ENCODE measurements at regions not wholly inside any gene's neighbourhood (a gene's known extent, or its start where the extent isn't known, plus 50 kb on each side); places are given as distances from the start of the nearest gene placed in this dataset.

DNA sequence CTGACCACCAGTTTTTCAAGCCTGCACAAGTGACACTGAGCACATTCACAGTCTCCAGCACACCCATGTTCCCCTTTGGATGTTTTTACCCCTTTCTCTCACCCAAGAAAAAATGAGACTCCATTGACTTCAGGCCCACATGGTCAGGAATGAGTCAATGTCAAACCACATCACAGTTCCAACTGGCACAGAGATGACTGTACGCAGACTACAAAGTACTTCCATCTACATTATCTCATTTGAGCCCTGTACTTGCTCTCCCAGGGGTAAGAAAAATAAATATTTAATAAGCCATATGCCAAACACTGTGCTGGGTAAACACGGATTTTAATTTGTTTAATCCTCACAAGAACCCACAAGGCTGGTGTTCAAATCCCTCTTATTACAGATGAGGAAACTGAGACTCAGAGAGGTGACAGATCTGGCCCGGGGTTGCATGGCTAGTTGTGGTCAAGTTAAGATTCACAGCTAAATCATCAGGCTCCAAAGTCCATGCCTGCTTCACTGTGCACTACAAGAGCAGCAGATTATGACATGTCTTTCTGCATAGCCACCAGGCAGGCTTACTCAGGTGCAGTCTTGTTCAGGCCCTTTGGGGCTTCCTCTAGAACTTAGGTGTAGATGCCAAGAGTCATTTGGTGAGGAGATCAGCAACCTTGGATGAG, 106.1 kb downstream of the TXNL1 start:
- Histone ChIP-seq H3K36me3 (no peaks in the 10 kb centered on the region), H3K4me1 (replicated peaks) (no peaks in the 10 kb centered on the region), H3K27me3 (replicated peaks; ENCODE audit: insufficient read depth) (no peaks in the 10 kb centered on the region), H3K27ac (no peak overlapping the region), H3K9me3 (no peaks in the 10 kb centered on the region), H3K4me3 (no peak overlapping the region)
- no peak for TF ChIP-seq POLR2A (IDR thresholded peaks at IDR 0.05)
- no peak for TF ChIP-seq POLR2AphosphoS5 (IDR thresholded peaks at IDR 0.05)
- no peak for TF ChIP-seq CTCF (IDR thresholded peaks at IDR 0.05)
- 20% methylated on average over 3 of the region's 3 CpGs for WGBS
- DNase-seq (ENCODE audit: low spot score): no peak
- intact Hi-C loops (cut with DNase I): no loop called here

- H3K36me3 ChIP-seq: no peaks in the 10 kb centered on the region
- no peak for TF ChIP-seq CTCF (IDR thresholded peaks at IDR 0.05)
- no peak for TF ChIP-seq POLR2A (IDR thresholded peaks at IDR 0.05)
- no peak for TF ChIP-seq POLR2AphosphoS5 (IDR thresholded peaks at IDR 0.05)
Measured at GRCh38 chr18:56522816-56523215, 115.6 kb downstream of the TXNL1 start.

DNA sequence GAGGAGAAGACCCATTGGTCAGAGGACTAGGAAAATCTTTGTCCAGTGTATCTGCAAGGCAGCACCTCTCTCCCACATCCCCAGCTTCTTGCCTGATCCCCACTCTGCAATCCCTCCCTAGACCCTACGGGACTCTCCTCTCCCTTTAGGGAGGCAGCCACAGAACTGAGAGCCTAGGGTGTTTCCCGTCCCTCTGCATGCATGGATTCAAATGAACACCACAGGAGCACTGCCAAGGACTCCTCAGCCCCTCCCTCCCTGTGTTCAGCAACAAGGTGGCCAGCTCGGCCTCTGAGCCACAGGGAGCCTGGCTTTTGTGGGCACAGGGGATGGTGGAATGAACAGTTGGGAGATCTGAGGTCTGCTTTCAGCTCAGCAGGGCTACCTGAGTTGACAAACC, 117.1 kb downstream of the TXNL1 start:
- H3K36me3 ChIP-seq: no peaks in the 10 kb centered on the region
- no peaks in the 10 kb centered on the region for H3K27me3 ChIP-seq (replicated peaks; ENCODE audit: insufficient read depth)
- intact Hi-C loops (cut with DNase I): no loop called here
- no peak overlapping the region for H3K27ac ChIP-seq
- WGBS: 78% methylated on average over 3 of the region's 3 CpGs
- H3K4me1 ChIP-seq (replicated peaks): no peaks in the 10 kb centered on the region
- no peak for TF ChIP-seq POLR2A (IDR thresholded peaks at IDR 0.05)
- no peak for TF ChIP-seq POLR2AphosphoS5 (IDR thresholded peaks at IDR 0.05)
- TF ChIP-seq CTCF (IDR thresholded peaks at IDR 0.05): no peak
- no peaks in the 10 kb centered on the region for H3K9me3 ChIP-seq
- DNase-seq (ENCODE audit: low spot score): no peak
- H3K4me3 ChIP-seq: no peak overlapping the region

More at GRCh38 chr18:56522816-56523215, 115.6 kb downstream of the TXNL1 start:
- H3K27ac ChIP-seq: no peak overlapping the region
- DNase-seq (ENCODE audit: low spot score): no peak
- no peaks in the 10 kb centered on the region for H3K4me1 ChIP-seq (replicated peaks)
- H3K27me3 ChIP-seq (replicated peaks; ENCODE audit: insufficient read depth): no peaks in the 10 kb centered on the region
- WGBS: 76% methylated on average over 3 of the region's 3 CpGs
- H3K9me3 ChIP-seq: no peaks in the 10 kb centered on the region
- intact Hi-C loops (cut with DNase I): no loop called here
- H3K4me3 ChIP-seq: no peak overlapping the region

DNA sequence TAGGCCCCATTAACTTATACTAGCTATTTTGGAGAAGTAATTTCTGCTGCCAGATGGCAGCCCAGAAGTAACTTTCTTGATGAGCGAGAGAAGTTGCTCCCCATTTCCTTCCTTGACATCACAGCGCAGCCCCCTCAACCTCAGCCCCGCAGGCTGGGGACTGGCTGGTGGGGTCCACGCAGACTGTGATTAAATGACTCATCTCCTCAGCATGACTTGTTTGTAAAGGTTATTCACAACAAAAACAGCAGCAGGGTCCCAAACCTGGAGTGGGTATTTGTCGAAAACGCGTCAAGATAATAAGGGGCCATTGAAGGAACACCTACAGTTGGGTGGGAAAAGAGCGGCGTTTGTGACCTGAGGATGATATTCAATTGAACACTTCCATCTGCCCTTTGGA, 120.6 kb downstream of the TXNL1 start:
- TF ChIP-seq CTCF (IDR thresholded peaks at IDR 0.05) (no peak), POLR2AphosphoS5 (IDR thresholded peaks at IDR 0.05) (no peak), POLR2A (IDR thresholded peaks at IDR 0.05) (no peak)
- Histone ChIP-seq H3K36me3 (no peaks in the 10 kb centered on the region), H3K9me3 (no peaks in the 10 kb centered on the region), H3K27ac (no peak overlapping the region), H3K4me1 (replicated peaks) (no peaks in the 10 kb centered on the region), H3K27me3 (replicated peaks; ENCODE audit: insufficient read depth) (no peaks in the 10 kb centered on the region), H3K4me3 (no peak overlapping the region)
- no peak for DNase-seq (ENCODE audit: low spot score)
- intact Hi-C loops (cut with DNase I): no loop called here
- WGBS: 91% methylated on average over 9 of the region's 9 CpGs

DNA sequence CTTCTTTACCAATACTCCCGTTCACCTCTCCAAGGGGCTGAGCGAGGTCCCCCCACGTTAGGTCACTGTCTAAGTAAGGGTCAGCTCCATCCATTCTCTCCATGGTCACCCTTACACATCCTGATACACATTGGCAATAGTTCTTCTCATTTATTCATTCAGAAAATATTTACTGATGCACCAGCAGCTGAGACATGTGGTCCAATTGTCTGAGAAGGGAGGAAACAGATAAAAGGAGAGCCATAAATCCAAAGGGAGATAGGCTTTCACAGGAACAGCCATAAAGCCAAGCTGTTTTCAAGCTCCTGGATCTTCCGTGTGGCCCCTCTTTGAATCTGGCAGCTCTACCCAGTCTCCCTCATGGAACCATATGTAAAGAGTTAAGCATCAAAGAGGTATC, 121.2 kb downstream of the TXNL1 start:
- intact Hi-C loops (cut with DNase I): no loop called here
- no peak for TF ChIP-seq CTCF (IDR thresholded peaks at IDR 0.05)
- TF ChIP-seq POLR2A (IDR thresholded peaks at IDR 0.05): no peak
- TF ChIP-seq POLR2AphosphoS5 (IDR thresholded peaks at IDR 0.05): no peak
- H3K27me3 ChIP-seq (replicated peaks; ENCODE audit: insufficient read depth): no peaks in the 10 kb centered on the region
- 85% methylated on average over 4 of the region's 4 CpGs for WGBS
- H3K4me3 ChIP-seq: no peak overlapping the region
- DNase-seq (ENCODE audit: low spot score): no peak
- H3K9me3 ChIP-seq: no peaks in the 10 kb centered on the region
- no peak overlapping the region for H3K27ac ChIP-seq
- H3K4me1 ChIP-seq (replicated peaks): no peaks in the 10 kb centered on the region
- H3K36me3 ChIP-seq: no peaks in the 10 kb centered on the region

Data from prostate gland (tissue), 2 donors.